BJ (cell line): ENCODE measurements at regions not wholly inside any gene's neighbourhood (a gene's known extent, or its start where the extent isn't known, plus 50 kb on each side); places are given as distances from the start of the nearest gene placed in this dataset.

Experiments
- CTCF ChIA-PET: fragments of 350-600 bp; formaldehyde crosslinking; extraction: SDS; loops from one replicate; lab custom pipeline; 2021; ENCODE audit warnings: antibody characterized with exemption, inconsistent platforms; lab: Yijun Ruan, JAX
- POLR2A ChIA-PET: fragments of 300-600 bp; sonication (Branson Sonifier 250); formaldehyde crosslinking; extraction: SDS; loops from one replicate; lab custom pipeline; 2021; ENCODE audit warnings: antibody characterized with exemption; lab: Charles Lee
- DNase-seq: peaks from one replicate; pipeline ENCODE4 v3.0.0-alpha.2; 2011; ENCODE audit warnings: low read depth
- H3K27me3 ChIP-seq: 2 replicates; pipeline ENCODE4 v1.6.0; 2011; ENCODE audit warnings: low read length; ENCODE audit not compliant: control insufficient read depth, insufficient read depth
- H3K36me3 ChIP-seq: 2 replicates; pipeline ENCODE4 v1.5.1; 2011; ENCODE audit warnings: low read length; ENCODE audit not compliant: control insufficient read depth, insufficient read depth
- H3K4me3 ChIP-seq: 2 replicates; pipeline ENCODE4 v1.5.1; 2011; ENCODE audit warnings: low read depth, mild to moderate bottlenecking, control low read depth, low read length
- TF ChIP-seq, protein P1 (sequence below): IDR thresholded peaks from 2 replicates; pipeline ENCODE4 v1.5.1; 2011; ENCODE audit warnings: low read depth, mild to moderate bottlenecking, control low read depth, inconsistent platforms, low read length, moderate library complexity; ENCODE audit not compliant: insufficient read depth

DNA sequence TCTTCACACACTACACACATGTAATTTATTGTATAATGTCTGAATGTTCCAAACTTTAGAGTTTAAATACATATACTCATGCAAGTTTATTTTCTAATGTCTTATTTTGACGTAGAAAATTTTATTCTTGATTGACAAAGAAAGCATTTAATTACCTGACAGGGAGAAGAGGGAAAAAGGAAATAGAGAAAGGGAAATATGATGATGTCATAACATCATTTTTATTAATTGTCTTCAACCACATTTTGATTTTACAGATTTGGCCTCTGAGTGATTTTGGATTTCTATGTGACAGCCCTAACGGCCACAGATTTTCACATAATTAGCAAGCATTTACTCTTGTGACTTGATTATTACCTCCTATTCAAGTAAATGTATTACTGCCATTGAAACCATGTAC, 106.1 kb upstream of the FSTL4 start:
- Histone ChIP-seq H3K4me3 (no peak overlapping the region), H3K36me3 (no peaks in the 10 kb centered on the region), H3K27me3 (peaks cover 1% of the 10 kb centered on the region; the same call in 1 of the 2 replicates)
- TF ChIP-seq, protein P1, sequence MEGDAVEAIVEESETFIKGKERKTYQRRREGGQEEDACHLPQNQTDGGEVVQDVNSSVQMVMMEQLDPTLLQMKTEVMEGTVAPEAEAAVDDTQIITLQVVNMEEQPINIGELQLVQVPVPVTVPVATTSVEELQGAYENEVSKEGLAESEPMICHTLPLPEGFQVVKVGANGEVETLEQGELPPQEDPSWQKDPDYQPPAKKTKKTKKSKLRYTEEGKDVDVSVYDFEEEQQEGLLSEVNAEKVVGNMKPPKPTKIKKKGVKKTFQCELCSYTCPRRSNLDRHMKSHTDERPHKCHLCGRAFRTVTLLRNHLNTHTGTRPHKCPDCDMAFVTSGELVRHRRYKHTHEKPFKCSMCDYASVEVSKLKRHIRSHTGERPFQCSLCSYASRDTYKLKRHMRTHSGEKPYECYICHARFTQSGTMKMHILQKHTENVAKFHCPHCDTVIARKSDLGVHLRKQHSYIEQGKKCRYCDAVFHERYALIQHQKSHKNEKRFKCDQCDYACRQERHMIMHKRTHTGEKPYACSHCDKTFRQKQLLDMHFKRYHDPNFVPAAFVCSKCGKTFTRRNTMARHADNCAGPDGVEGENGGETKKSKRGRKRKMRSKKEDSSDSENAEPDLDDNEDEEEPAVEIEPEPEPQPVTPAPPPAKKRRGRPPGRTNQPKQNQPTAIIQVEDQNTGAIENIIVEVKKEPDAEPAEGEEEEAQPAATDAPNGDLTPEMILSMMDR: no peak
- POLR2A ChIA-PET: no interaction called here
- no peak for DNase-seq
- CTCF ChIA-PET: interaction anchor here (1.2 kb wide), 1 partner anchor 37 kb away, joined by 3 read pairs; no protein-coding TSS in a partner anchor

DNA sequence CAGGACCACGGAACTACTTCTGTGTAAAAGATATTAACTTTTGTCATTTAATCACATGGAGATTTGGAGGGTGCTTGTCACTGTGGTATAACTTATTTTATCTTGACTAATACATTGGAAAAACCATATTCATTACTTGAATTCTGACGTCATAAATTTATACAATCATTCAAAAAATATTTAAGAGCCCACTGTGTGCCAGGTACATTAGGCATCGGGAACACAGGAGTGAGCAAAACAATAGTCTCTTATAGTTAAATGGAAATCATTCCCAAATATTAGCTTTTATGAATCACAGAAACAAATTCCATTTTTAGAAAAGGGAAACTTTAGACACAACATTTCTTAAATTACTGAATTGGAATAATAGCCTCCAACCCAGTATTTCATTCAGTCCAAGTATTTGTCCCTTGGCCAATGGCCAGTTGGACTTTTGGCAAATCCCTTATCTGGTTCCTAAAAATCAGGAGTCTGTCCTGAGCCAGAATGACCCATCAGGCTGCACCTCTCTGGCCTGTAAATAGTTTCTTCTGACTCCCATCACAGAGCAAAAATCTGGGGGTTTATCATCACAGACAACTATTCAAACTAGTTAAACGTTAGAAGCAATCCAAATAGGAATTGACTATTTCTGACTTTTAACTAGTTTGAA, 104.3 kb upstream of the FSTL4 start:
- DNase-seq: no peak
- peaks cover 1% of the 10 kb centered on the region; the same call in 1 of the 2 replicates for H3K27me3 ChIP-seq
- TF ChIP-seq, protein P1: no peak
- ChIA-PET CTCF (no interaction called here), POLR2A (no interaction called here)
- no peak overlapping the region for H3K4me3 ChIP-seq
- H3K36me3 ChIP-seq: no peaks in the 10 kb centered on the region

DNA sequence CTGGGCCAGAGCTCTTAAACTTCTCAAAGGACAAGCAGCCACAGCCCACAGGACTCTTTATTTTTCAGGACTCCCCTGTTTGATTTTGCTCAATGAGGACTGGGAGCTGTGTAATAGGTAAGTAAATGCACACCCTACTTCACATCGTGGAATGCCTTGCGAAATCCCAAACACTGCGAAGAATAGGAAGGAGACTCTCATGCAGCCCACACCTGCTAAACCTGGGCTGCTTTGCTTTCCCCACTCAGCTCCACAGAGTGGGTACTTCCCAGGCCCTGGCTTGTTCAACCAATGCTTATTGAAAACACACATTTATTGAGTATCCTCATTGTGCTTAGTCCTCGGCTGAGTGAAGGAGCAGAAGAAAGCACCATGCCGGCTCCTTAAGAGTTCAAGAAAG, 103.3 kb upstream of the FSTL4 start:
- Histone ChIP-seq H3K4me3 (no peak overlapping the region), H3K27me3 (peaks cover 3% of the 10 kb centered on the region; the same call in 1 of the 2 replicates), H3K36me3 (no peaks in the 10 kb centered on the region)
- ChIA-PET POLR2A (no interaction called here), CTCF (interaction anchor here (0.8 kb wide), 1 partner anchor 8 kb away, joined by 3 read pairs; no protein-coding TSS in a partner anchor)
- DNase-seq: no peak
- TF ChIP-seq, protein P1: no peak

GRCh38 chr5:133715216-133715615, 102.9 kb upstream of the FSTL4 start:
- ChIA-PET POLR2A (no interaction called here), CTCF (interaction anchor here (0.8 kb wide), 1 partner anchor 9 kb away, joined by 3 read pairs; no protein-coding TSS in a partner anchor)
- peaks cover 3% of the 10 kb centered on the region; the same call in 1 of the 2 replicates for H3K27me3 ChIP-seq
- DNase-seq: no peak
- H3K36me3 ChIP-seq: no peaks in the 10 kb centered on the region
- TF ChIP-seq, protein P1: no peak
- H3K4me3 ChIP-seq: no peak overlapping the region

DNA sequence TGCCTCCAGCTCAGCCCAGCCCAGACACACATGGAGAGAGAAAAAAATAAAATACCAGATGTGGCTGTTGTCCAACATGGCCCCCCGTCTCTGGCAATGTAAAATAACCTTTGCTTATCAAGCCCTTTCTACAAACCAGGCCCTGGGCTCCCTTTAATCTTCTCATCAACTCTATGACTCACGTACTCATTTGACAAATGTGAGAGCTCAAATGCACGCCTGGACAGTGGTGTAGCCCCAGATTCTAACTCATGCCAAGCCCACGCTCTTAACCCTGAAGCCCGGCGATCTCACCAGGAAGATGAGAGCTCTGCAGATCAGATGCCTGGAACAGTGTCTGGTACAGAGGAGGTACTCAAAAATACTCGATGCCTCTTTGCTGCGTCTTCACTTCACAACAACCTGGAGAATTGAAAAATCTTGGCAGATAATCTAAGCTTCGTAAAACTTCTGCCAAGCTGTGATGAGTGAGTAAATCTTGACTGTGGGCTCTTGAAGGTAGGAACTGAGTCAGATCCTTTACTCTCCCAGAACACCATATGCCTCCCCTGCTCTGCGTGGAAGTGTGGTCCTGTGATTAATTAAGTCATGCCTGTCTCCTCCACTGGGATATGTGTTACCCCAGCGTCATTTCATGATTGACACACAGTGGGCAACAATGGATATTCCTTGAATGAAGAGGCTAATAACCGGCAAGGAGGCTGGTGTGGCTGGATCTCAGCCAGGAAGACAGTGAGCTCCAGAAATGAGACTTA, 102.0 kb upstream of the FSTL4 start:
- TF ChIP-seq, protein P1: no peak
- Histone ChIP-seq H3K27me3 (peaks cover 3% of the 10 kb centered on the region), H3K4me3 (no peak overlapping the region), H3K36me3 (no peaks in the 10 kb centered on the region)
- POLR2A ChIA-PET: no interaction called here
- no peak for DNase-seq
- CTCF ChIA-PET: interaction anchor here (0.8 kb wide), 1 partner anchor 10 kb away, joined by 3 read pairs; no protein-coding TSS in a partner anchor
